B cell (primary cell): ENCODE measurements at regions not wholly inside any gene's neighbourhood (a gene's known extent, or its start where the extent isn't known, plus 50 kb on each side); places are given as distances from the start of the nearest gene placed in this dataset.

Source experiments
- EZH2 ChIP-seq: IDR thresholded peaks from 2 replicates; pipeline ENCODE4 v1.6.1; 2012; ENCODE audit warnings: borderline replicate concordance, low read depth, mild to moderate bottlenecking, moderate library complexity, low read length; ENCODE audit not compliant: insufficient read depth, poor library complexity, severe bottlenecking
- TF ChIP-seq, protein P1 (sequence below): fragments of 200-600 bp; IDR thresholded peaks from one replicate; pipeline ENCODE4 v1.8.0; 2022; ENCODE audit warnings: antibody characterized with exemption, mild to moderate bottlenecking

- TF ChIP-seq, protein P1, sequence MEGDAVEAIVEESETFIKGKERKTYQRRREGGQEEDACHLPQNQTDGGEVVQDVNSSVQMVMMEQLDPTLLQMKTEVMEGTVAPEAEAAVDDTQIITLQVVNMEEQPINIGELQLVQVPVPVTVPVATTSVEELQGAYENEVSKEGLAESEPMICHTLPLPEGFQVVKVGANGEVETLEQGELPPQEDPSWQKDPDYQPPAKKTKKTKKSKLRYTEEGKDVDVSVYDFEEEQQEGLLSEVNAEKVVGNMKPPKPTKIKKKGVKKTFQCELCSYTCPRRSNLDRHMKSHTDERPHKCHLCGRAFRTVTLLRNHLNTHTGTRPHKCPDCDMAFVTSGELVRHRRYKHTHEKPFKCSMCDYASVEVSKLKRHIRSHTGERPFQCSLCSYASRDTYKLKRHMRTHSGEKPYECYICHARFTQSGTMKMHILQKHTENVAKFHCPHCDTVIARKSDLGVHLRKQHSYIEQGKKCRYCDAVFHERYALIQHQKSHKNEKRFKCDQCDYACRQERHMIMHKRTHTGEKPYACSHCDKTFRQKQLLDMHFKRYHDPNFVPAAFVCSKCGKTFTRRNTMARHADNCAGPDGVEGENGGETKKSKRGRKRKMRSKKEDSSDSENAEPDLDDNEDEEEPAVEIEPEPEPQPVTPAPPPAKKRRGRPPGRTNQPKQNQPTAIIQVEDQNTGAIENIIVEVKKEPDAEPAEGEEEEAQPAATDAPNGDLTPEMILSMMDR, result no peak
- TF ChIP-seq EZH2, result no peak
Measured at GRCh38 chr2:129296396-129296795, 683.1 kb upstream of the RAB6C start.
